Lower lobe of right lung (tissue), 2 donors: ENCODE measurements at regions not wholly inside any gene's neighbourhood (a gene's known extent, or its start where the extent isn't known, plus 50 kb on each side); places are given as distances from the start of the nearest gene placed in this dataset.

Experiments used
- ATAC-seq, 2 donors: fragments of 200-7000 bp; cut with Tn5 transposase; one replicate each; pipeline ENCODE4 v1.9.1; 2020 to 2022; ENCODE audit warnings: mild to moderate bottlenecking in 2 of 2, moderate library complexity in 2 of 2
- DNase-seq: peaks from one replicate; pipeline ENCODE4 v3.0.0-alpha.2; 2020
- H3K27ac ChIP-seq: fragments of 200-600 bp; one replicate; pipeline ENCODE4 v1.8.0; 2022
- H3K27me3 ChIP-seq: fragments of 200-600 bp; one replicate; pipeline ENCODE4 v1.8.0; 2022; ENCODE audit warnings: low read depth
- H3K36me3 ChIP-seq: fragments of 200-600 bp; one replicate; pipeline ENCODE4 v1.8.0; 2022; ENCODE audit warnings: mild to moderate bottlenecking
- H3K4me1 ChIP-seq: fragments of 200-600 bp; one replicate; pipeline ENCODE4 v1.8.0; 2022
- H3K4me3 ChIP-seq: fragments of 200-600 bp; one replicate; pipeline ENCODE4 v1.8.0; 2022; ENCODE audit warnings: mild to moderate bottlenecking
- H3K9me3 ChIP-seq: fragments of 200-600 bp; one replicate; pipeline ENCODE4 v1.8.0; 2022
- intact Hi-C: fragments of 100-400 bp; cut with DNase I; formaldehyde crosslinking; loops from one replicate; pipeline ENCODE4 v1.11.0; 2022
- TF ChIP-seq, protein P1 (sequence below): fragments of 200-600 bp; IDR thresholded peaks from one replicate; pipeline ENCODE4 v1.8.0; 2022; ENCODE audit warnings: antibody characterized with exemption, mild to moderate bottlenecking
- donor health status: DM: no; HTN: yes; CAD: no; lungs with severe emphysema.

- TF ChIP-seq, protein P1, sequence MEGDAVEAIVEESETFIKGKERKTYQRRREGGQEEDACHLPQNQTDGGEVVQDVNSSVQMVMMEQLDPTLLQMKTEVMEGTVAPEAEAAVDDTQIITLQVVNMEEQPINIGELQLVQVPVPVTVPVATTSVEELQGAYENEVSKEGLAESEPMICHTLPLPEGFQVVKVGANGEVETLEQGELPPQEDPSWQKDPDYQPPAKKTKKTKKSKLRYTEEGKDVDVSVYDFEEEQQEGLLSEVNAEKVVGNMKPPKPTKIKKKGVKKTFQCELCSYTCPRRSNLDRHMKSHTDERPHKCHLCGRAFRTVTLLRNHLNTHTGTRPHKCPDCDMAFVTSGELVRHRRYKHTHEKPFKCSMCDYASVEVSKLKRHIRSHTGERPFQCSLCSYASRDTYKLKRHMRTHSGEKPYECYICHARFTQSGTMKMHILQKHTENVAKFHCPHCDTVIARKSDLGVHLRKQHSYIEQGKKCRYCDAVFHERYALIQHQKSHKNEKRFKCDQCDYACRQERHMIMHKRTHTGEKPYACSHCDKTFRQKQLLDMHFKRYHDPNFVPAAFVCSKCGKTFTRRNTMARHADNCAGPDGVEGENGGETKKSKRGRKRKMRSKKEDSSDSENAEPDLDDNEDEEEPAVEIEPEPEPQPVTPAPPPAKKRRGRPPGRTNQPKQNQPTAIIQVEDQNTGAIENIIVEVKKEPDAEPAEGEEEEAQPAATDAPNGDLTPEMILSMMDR = no peak
- peak; percentile 12 for DNase-seq
- no peak overlapping the region for H3K4me3 ChIP-seq
- intact Hi-C loops = no loop called here
- H3K4me1 ChIP-seq = no peaks in the 10 kb centered on the region
- H3K27ac ChIP-seq = no peak overlapping the region
- no peaks in the 10 kb centered on the region for H3K36me3 ChIP-seq
- no peaks in the 10 kb centered on the region for H3K27me3 ChIP-seq
- ATAC-seq = no peak
- peaks cover 8% of the 10 kb centered on the region for H3K9me3 ChIP-seq
Observed at GRCh38 chr9:134568116-134568515, 73.5 kb upstream of the COL5A1 start.

GRCh38 chr9:134568811-134569210, 72.8 kb upstream of the COL5A1 start:
- Histone ChIP-seq H3K4me1 (no peaks in the 10 kb centered on the region), H3K9me3 (peaks cover 8% of the 10 kb centered on the region), H3K36me3 (no peaks in the 10 kb centered on the region), H3K27me3 (no peaks in the 10 kb centered on the region), H3K4me3 (no peak overlapping the region), H3K27ac (no peak overlapping the region)
- no peak for ATAC-seq
- DNase-seq = no peak
- intact Hi-C loops = no loop called here
- TF ChIP-seq, protein P1 = no peak

DNA sequence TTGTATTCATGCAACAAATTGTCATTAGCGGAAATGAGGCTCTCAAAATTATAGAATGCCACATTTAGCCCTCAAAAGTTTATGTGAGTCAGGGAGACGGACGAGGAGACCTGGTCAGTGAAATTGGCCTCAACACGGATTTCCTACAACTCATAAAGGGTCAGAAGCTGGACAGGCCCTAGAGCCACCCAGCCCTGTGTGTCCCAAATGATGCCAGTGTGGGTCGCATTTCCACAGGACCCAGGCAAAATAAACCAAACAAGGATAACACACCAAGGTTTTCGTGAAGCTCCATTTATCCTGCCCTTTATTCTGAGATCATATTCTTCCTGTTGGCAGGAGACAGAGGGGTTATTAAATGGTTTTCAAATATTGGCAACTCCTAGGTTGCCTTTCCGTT, 72.0 kb upstream of the COL5A1 start:
- ATAC-seq (no peak), DNase-seq (no peak)
- H3K4me1 ChIP-seq = no peaks in the 10 kb centered on the region
- H3K36me3 ChIP-seq = no peaks in the 10 kb centered on the region
- no peaks in the 10 kb centered on the region for H3K27me3 ChIP-seq
- no peak overlapping the region for H3K4me3 ChIP-seq
- intact Hi-C loops = no loop called here
- peaks cover 8% of the 10 kb centered on the region for H3K9me3 ChIP-seq
- H3K27ac ChIP-seq = no peak overlapping the region
- TF ChIP-seq, protein P1 = no peak

DNA sequence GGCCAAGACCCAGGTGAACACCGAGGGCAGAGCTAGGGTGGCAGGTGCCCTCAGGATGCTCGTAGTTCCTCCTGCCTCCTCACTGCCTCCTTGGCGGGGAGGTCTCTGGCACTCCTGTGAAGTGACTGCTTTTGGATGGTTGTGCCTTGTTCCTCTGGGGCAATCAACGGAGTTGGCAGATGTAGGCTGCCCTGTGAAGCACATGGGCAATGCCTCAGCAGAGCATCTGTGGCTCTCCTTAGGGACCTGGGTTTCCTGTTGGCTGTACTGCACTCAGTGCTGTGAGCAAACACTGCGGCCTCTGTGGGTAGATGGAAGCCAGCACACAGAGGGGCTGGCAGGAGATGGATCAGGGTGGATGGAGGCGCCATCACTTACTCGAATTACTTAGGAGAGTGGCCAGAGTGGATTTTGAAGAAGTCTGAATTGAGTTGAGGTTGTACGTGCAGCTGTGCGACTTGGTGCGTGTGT, 71.4 kb upstream of the COL5A1 start:
- ATAC-seq = no peak
- H3K36me3 ChIP-seq = no peaks in the 10 kb centered on the region
- no peak overlapping the region for H3K4me3 ChIP-seq
- DNase-seq = peak; percentile 15
- H3K4me1 ChIP-seq = no peaks in the 10 kb centered on the region
- H3K27ac ChIP-seq = no peak overlapping the region
- H3K27me3 ChIP-seq = no peaks in the 10 kb centered on the region
- peaks cover 8% of the 10 kb centered on the region for H3K9me3 ChIP-seq
- TF ChIP-seq, protein P1 = no peak
- intact Hi-C loops = no loop called here

GRCh38 chr9:134570711-134571325, 70.8 kb upstream of the COL5A1 start:
- DNase-seq = peak; percentile 28
- TF ChIP-seq, protein P1 = no peak
- no peaks in the 10 kb centered on the region for H3K27me3 ChIP-seq
- ATAC-seq = no peak
- intact Hi-C loops = no loop called here
- H3K4me3 ChIP-seq = no peak overlapping the region
- H3K36me3 ChIP-seq = no peaks in the 10 kb centered on the region
- no peaks in the 10 kb centered on the region for H3K4me1 ChIP-seq
- H3K27ac ChIP-seq = no peak overlapping the region
- H3K9me3 ChIP-seq = peaks cover 8% of the 10 kb centered on the region
